ENCODE measurements at regions not wholly inside any gene's neighbourhood (a gene's known extent, or its start where the extent isn't known, plus 50 kb on each side); places are given as distances from the start of the nearest gene placed in this dataset.

GRCh38 chr15:47158573-47158972 lies 558.7 kb upstream of the SEMA6D start:
- no peaks in the 10 kb centered on the region for H3K27me3 Mint-ChIP-seq (ENCODE audit: low read depth, poor library complexity)
- H3K27ac Mint-ChIP-seq: no peak overlapping the region
- no peaks in the 10 kb centered on the region for H3K36me3 Mint-ChIP-seq (ENCODE audit: low read depth)
- H3K4me3 Mint-ChIP-seq: no peak overlapping the region
- no peak for TF ChIP-seq CTCF (IDR thresholded peaks at IDR 0.05)
- H3K4me1 Mint-ChIP-seq: peaks cover 12% of the 10 kb centered on the region
- no peak for DNase-seq
- H3K9me3 Mint-ChIP-seq: peaks cover 4% of the 10 kb centered on the region

GRCh38 chr15:47177177-47177576 lies 540.1 kb upstream of the SEMA6D start:
- no peak for TF ChIP-seq CTCF (IDR thresholded peaks at IDR 0.05)
- Mint-ChIP-seq H3K36me3 (ENCODE audit: low read depth) (no peaks in the 10 kb centered on the region), H3K27ac (no peak overlapping the region), H3K27me3 (ENCODE audit: low read depth, poor library complexity) (peaks cover 8% of the 10 kb centered on the region), H3K4me3 (no peak overlapping the region), H3K4me1 (no peaks in the 10 kb centered on the region), H3K9me3 (peaks cover 12% of the 10 kb centered on the region)
- DNase-seq: no peak

- no peak overlapping the region for H3K27ac Mint-ChIP-seq
- TF ChIP-seq CTCF (IDR thresholded peaks at IDR 0.05): no peak
- H3K9me3 Mint-ChIP-seq: peaks cover 14% of the 10 kb centered on the region
- no peak for DNase-seq
- H3K36me3 Mint-ChIP-seq (ENCODE audit: low read depth): no peaks in the 10 kb centered on the region
- peaks cover 6% of the 10 kb centered on the region for H3K4me1 Mint-ChIP-seq
- H3K4me3 Mint-ChIP-seq: no peak overlapping the region
- peaks cover 36% of the 10 kb centered on the region for H3K27me3 Mint-ChIP-seq (ENCODE audit: low read depth, poor library complexity)
These were observed 537.3 kb upstream of the SEMA6D start for GRCh38 chr15:47179988-47180387.

GRCh38 chr15:47182818-47183217 lies 534.5 kb upstream of the SEMA6D start:
- no peaks in the 10 kb centered on the region for H3K36me3 Mint-ChIP-seq (ENCODE audit: low read depth)
- peaks cover 14% of the 10 kb centered on the region for H3K9me3 Mint-ChIP-seq
- no peak for DNase-seq
- peaks cover 58% of the 10 kb centered on the region for H3K27me3 Mint-ChIP-seq (ENCODE audit: low read depth, poor library complexity)
- H3K4me3 Mint-ChIP-seq: peak overlapping the region; percentile 15
- TF ChIP-seq CTCF (IDR thresholded peaks at IDR 0.05): no peak
- H3K4me1 Mint-ChIP-seq: peaks cover 13% of the 10 kb centered on the region
- no peak overlapping the region for H3K27ac Mint-ChIP-seq

- H3K9me3 Mint-ChIP-seq: peaks cover 14% of the 10 kb centered on the region
- peaks cover 13% of the 10 kb centered on the region for H3K4me1 Mint-ChIP-seq
- peak overlapping the region; percentile 93 for H3K4me3 Mint-ChIP-seq
- H3K36me3 Mint-ChIP-seq (ENCODE audit: low read depth): no peaks in the 10 kb centered on the region
- peak; percentile 65 for DNase-seq
- no peak for TF ChIP-seq CTCF (IDR thresholded peaks at IDR 0.05)
- no peak overlapping the region for H3K27ac Mint-ChIP-seq
- peaks cover 62% of the 10 kb centered on the region for H3K27me3 Mint-ChIP-seq (ENCODE audit: low read depth, poor library complexity)
These were observed 533.0 kb upstream of the SEMA6D start for GRCh38 chr15:47184003-47184907.

All from nephron progenitor cell (in vitro differentiated cells).